LNCAP (cell line): ENCODE measurements at regions not wholly inside any gene's neighbourhood (a gene's known extent, or its start where the extent isn't known, plus 50 kb on each side); places are given as distances from the start of the nearest gene placed in this dataset.

Experiments used
- TF ChIP-seq, protein P1 (sequence below): fragments of 450-650 bp; IDR thresholded peaks from 2 replicates; pipeline ENCODE4 v1.5.1; 2017; ENCODE audit warnings: mild to moderate bottlenecking

GRCh38 chr2:177123048-177123447, 89.5 kb upstream of the HNRNPA3 start:
- TF ChIP-seq, protein P1, sequence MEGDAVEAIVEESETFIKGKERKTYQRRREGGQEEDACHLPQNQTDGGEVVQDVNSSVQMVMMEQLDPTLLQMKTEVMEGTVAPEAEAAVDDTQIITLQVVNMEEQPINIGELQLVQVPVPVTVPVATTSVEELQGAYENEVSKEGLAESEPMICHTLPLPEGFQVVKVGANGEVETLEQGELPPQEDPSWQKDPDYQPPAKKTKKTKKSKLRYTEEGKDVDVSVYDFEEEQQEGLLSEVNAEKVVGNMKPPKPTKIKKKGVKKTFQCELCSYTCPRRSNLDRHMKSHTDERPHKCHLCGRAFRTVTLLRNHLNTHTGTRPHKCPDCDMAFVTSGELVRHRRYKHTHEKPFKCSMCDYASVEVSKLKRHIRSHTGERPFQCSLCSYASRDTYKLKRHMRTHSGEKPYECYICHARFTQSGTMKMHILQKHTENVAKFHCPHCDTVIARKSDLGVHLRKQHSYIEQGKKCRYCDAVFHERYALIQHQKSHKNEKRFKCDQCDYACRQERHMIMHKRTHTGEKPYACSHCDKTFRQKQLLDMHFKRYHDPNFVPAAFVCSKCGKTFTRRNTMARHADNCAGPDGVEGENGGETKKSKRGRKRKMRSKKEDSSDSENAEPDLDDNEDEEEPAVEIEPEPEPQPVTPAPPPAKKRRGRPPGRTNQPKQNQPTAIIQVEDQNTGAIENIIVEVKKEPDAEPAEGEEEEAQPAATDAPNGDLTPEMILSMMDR, result no peak

GRCh38 chr2:177124371-177124770, 88.2 kb upstream of the HNRNPA3 start:
- TF ChIP-seq, protein P1, result no peak

DNA sequence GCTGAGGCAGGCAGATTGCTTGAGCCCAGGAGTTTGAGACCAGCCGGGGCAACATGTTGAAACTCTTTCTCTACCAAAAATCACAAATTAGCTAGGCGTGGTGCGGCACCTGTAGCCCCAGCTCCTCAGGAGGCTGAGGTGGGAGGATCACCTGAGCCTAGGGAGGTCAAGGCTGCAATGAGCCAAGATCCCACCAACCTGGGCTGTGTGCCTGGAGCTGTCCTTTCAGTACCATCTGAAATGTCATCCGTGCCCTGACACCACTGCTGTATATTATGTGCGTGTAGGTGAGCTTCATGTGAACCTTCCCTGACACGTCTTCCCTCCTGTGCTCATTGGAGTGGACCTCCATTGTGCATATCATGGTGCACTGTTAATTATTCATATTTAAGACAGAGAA, 84.8 kb upstream of the HNRNPA3 start:
- TF ChIP-seq, protein P1, result no peak

DNA sequence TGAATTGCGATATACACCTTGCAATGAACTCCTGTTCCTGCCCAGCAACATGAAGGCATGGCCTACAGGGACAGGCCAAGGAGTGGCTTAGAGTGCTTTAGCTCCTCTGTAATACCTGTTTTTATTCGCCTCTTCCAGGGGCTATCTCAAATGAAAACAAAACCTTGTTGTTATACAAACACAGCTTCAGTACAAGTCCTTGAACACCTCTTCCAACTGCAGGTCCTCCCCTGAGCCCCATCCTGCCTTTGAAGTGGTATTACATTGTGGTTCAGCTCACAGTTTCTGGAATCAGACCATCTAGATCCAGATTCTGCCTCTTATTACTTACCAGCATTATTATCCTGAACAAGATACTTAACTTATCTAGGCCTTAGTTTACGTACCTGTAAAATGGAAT, 83.0 kb upstream of the HNRNPA3 start:
- TF ChIP-seq, protein P1, result no peak

DNA sequence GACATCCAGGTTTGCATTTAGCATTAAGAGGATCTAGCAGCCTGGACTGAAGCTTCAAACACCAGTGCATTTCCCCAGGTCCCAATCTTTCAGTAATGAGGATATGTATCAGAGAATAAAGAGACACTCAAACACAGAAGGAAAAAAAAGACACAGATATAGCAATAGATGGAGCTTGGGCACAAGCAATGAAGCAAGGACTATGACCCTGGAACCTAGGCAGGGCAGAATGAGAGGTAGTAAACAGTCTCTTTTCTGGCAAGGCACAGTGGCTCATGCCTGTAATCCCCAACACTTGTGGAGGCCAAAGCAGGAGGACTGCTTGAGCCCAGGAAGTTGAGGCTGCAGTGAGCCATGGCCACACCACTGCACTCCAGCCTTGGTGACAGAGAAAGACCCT, 80.7 kb upstream of the HNRNPA3 start:
- TF ChIP-seq, protein P1, result no peak

- TF ChIP-seq, protein P1, result no peak
Observed at GRCh38 chr2:177138823-177139222, 73.8 kb upstream of the HNRNPA3 start.

- TF ChIP-seq, protein P1, result no peak
Observed at GRCh38 chr2:177141866-177142265, 70.7 kb upstream of the HNRNPA3 start.

- TF ChIP-seq, protein P1, result no peak
Observed at GRCh38 chr2:177143444-177143843, 69.2 kb upstream of the HNRNPA3 start.
